ENCODE measurements at regions not wholly inside any gene's neighbourhood (a gene's known extent, or its start where the extent isn't known, plus 50 kb on each side); places are given as distances from the start of the nearest gene placed in this dataset.

DNA sequence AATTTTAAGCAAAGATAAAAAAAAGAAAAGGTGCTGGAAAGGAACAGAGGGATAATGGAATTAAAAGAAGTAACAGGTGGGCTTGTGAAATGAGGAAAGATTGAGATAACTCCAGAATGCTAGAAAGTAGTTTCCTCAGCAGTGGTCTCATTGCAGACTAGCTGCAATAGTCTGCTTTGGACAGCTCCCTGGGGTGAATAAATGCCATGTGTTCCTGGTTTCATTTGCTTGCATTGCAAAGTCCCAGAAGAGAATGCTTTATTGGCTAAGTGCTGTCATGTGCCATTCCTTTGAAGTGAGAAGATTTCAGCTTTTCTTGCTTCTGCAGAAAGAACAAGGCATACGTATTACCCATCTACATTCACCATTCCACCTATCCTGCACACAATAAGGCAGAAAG is 478.8 kb upstream of the RAG2 start:
- no peak overlapping the region for H2BK5ac ChIP-seq (ENCODE audit: insufficient read length, low read length)
- no peak overlapping the region for H2AK5ac ChIP-seq (ENCODE audit: insufficient read length, low read length)
- H3K27ac ChIP-seq (ENCODE audit: insufficient read length, low read depth, low read length), result no peak overlapping the region
- H3K23ac ChIP-seq (ENCODE audit: insufficient read length, low read depth, low read length), result no peak overlapping the region
- H3K14ac ChIP-seq (ENCODE audit: insufficient read depth, low read length), result no peak overlapping the region
- H3K36me3 Mint-ChIP-seq (ENCODE audit: insufficient read depth in 1 of 3, low read depth in 3 of 3), result no peaks in the 10 kb centered on the region
- H3K18ac ChIP-seq (ENCODE audit: insufficient read length, low read depth, low read length), result no peak overlapping the region
- H3K27me3 ChIP-seq (ENCODE audit: insufficient read depth, low read length), result no peaks in the 10 kb centered on the region
- H3K79me2 ChIP-seq (ENCODE audit: insufficient read depth, low read length), result no peaks in the 10 kb centered on the region
- H4K8ac ChIP-seq (replicated peaks; ENCODE audit: insufficient read length, low read depth, low read length), result no peak overlapping the region
- H3K9me3 Mint-ChIP-seq, result no peaks in the 10 kb centered on the region
- no peak overlapping the region for H2BK12ac ChIP-seq (ENCODE audit: insufficient read length, low read depth, low read length)
- WGBS (ENCODE audit: extremely low coverage, insufficient read length, low lambda C conversion rate), result no CpG with 5 or more reads among the region's 1 CpG
- no peaks in the 10 kb centered on the region for H3K4me1 ChIP-seq (ENCODE audit: insufficient read depth, low read length)
- H3K23me2 ChIP-seq (ENCODE audit: insufficient read length, low read depth, low read length, poor library complexity, severe bottlenecking), result no peaks in the 10 kb centered on the region
- no peak for DNase-seq
- no peaks in the 10 kb centered on the region for H3K9me3 ChIP-seq (ENCODE audit: control insufficient read depth, low read depth, low read length)
- H3K9ac ChIP-seq (ENCODE audit: extremely low read depth, insufficient read length, low read length), result no peak overlapping the region
- H2BK15ac ChIP-seq (ENCODE audit: low read depth, low read length), result no peak overlapping the region
- no peak overlapping the region for H2AFZ ChIP-seq (ENCODE audit: low read length)
- H4K20me1 ChIP-seq (ENCODE audit: control insufficient read depth, insufficient read depth, insufficient read length), result no peaks in the 10 kb centered on the region
- H3K27ac Mint-ChIP-seq, result no peak overlapping the region
- no peak overlapping the region for H3K4me3 Mint-ChIP-seq
- no peak overlapping the region for H4K5ac ChIP-seq (ENCODE audit: insufficient read length, low read depth, low read length)
- H3K4ac ChIP-seq (ENCODE audit: low read depth, low read length), result no peak overlapping the region
- peaks cover 0 to 3% of the 10 kb centered on the region in 2 experiments; a peak in 2 of 4 replicates for H3K4me1 Mint-ChIP-seq
- no peak overlapping the region for H3T11ph ChIP-seq (ENCODE audit: low read length)
- H3K27me3 Mint-ChIP-seq (ENCODE audit: low read depth), result no peaks in the 10 kb centered on the region
- no peak overlapping the region for H3K4me2 ChIP-seq (ENCODE audit: insufficient read depth, insufficient read length, low read length)
- H2BK120ac ChIP-seq (ENCODE audit: low read depth, low read length, poor library complexity, severe bottlenecking), result no peak overlapping the region
- H4K91ac ChIP-seq (ENCODE audit: insufficient read length, low read depth, low read length), result no peak overlapping the region
- TF ChIP-seq, protein P1, sequence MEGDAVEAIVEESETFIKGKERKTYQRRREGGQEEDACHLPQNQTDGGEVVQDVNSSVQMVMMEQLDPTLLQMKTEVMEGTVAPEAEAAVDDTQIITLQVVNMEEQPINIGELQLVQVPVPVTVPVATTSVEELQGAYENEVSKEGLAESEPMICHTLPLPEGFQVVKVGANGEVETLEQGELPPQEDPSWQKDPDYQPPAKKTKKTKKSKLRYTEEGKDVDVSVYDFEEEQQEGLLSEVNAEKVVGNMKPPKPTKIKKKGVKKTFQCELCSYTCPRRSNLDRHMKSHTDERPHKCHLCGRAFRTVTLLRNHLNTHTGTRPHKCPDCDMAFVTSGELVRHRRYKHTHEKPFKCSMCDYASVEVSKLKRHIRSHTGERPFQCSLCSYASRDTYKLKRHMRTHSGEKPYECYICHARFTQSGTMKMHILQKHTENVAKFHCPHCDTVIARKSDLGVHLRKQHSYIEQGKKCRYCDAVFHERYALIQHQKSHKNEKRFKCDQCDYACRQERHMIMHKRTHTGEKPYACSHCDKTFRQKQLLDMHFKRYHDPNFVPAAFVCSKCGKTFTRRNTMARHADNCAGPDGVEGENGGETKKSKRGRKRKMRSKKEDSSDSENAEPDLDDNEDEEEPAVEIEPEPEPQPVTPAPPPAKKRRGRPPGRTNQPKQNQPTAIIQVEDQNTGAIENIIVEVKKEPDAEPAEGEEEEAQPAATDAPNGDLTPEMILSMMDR (conservative IDR thresholded peaks at IDR 0.05), result no peak
- H3K79me1 ChIP-seq (ENCODE audit: insufficient read depth, low read depth, low read length, poor library complexity, severe bottlenecking), result no peaks in the 10 kb centered on the region
- no peak overlapping the region for H3K56ac ChIP-seq (ENCODE audit: insufficient read length, low read depth, low read length)
- H2BK20ac ChIP-seq (ENCODE audit: low read depth, low read length, poor library complexity, severe bottlenecking), result no peak overlapping the region
